Prostate gland (tissue), 2 donors: ENCODE measurements at regions not wholly inside any gene's neighbourhood (a gene's known extent, or its start where the extent isn't known, plus 50 kb on each side); places are given as distances from the start of the nearest gene placed in this dataset.

Experiments used
- DNase-seq: peaks from one replicate; pipeline ENCODE4 v3.0.0-alpha.2; 2019; ENCODE audit warnings: low spot score
- H3K27ac ChIP-seq, 2 donors: fragments of 200-600 bp; sonication (generic); 2 replicates each; pipeline ENCODE4 v1.5.1; 2017 to 2019
- H3K27me3 ChIP-seq: fragments of 200-600 bp; sonication (generic); replicated peaks from 2 replicates; pipeline ENCODE4 v1.5.1; 2019; ENCODE audit not compliant: insufficient read depth
- H3K36me3 ChIP-seq, 2 donors: fragments of 200-600 bp; sonication (generic); 1 replicate in 1 of 2; 2 replicates in 1 of 2; pipeline versions ENCODE4 v1.5.1 to v1.8.1; 2017 to 2019
- H3K4me1 ChIP-seq: fragments of 200-600 bp; sonication (generic); replicated peaks from 2 replicates; pipeline ENCODE4 v1.5.1; 2019
- H3K4me3 ChIP-seq, 2 donors: fragments of 200-600 bp; sonication (generic); 2 replicates each; pipeline ENCODE4 v1.5.1; 2017 to 2019
- H3K9me3 ChIP-seq: fragments of 200-600 bp; sonication (generic); 2 replicates; pipeline ENCODE4 v1.5.1; 2017
- POLR2A ChIP-seq: fragments of 450-650 bp; IDR thresholded peaks from one replicate; pipeline ENCODE4 v1.6.1; 2016; ENCODE audit warnings: antibody characterized with exemption, mild to moderate bottlenecking
- POLR2AphosphoS5 ChIP-seq: sonication (generic); formaldehyde crosslinking; IDR thresholded peaks from one replicate; pipeline ENCODE4 v1.6.1; 2017; ENCODE audit warnings: antibody characterized with exemption
- WGBS: methylation state at CpG from one replicate; pipeline ENCODE4 v1.1.5; 2018; 5-methylcytosine and 5-hydroxymethylcytosine counted together
- intact Hi-C: fragments of 100-400 bp; cut with DNase I; formaldehyde crosslinking; loops from one replicate; pipeline ENCODE4 v1.14.2; 2022
- TF ChIP-seq, protein P1 (sequence below), 4 experiments: fragments of 200-600 bp in 2 of 4; fragments of 450-650 bp in 2 of 4; sonication (generic) in 2 of 4; IDR thresholded peaks; 1 replicate in 3 of 4; 2 replicates in 1 of 4; pipeline ENCODE4 v1.5.1; 2016 to 2019; ENCODE audit warnings: antibody characterized with exemption in 4 of 4, mild to moderate bottlenecking in 2 of 4, moderate library complexity in 2 of 4

DNA sequence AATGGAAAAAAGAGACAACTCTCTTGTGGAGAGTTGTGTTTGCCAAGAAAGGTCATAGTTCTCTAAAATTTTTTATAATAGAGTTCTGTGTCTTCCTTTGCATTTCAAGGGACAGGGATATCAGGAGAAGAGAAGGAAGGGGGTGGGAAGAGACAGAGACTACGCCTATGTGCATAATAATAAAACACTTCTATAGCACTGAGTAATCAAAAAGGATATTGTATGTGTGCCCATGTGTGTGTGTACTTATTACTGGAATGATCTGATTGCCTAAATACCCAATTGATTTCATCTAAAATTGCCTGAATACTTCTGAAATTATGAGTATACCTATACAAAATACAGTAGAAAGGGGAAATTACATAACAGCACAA, 803.7 kb upstream of the ACVR2A start:
- DNase-seq, result no peak
- Histone ChIP-seq H3K4me3 (no peak overlapping the region), H3K36me3 (no peaks in the 10 kb centered on the region), H3K27ac (no peak overlapping the region), H3K27me3 (no peaks in the 10 kb centered on the region), H3K4me1 (no peaks in the 10 kb centered on the region), H3K9me3 (no peaks in the 10 kb centered on the region)
- TF ChIP-seq, protein P1, sequence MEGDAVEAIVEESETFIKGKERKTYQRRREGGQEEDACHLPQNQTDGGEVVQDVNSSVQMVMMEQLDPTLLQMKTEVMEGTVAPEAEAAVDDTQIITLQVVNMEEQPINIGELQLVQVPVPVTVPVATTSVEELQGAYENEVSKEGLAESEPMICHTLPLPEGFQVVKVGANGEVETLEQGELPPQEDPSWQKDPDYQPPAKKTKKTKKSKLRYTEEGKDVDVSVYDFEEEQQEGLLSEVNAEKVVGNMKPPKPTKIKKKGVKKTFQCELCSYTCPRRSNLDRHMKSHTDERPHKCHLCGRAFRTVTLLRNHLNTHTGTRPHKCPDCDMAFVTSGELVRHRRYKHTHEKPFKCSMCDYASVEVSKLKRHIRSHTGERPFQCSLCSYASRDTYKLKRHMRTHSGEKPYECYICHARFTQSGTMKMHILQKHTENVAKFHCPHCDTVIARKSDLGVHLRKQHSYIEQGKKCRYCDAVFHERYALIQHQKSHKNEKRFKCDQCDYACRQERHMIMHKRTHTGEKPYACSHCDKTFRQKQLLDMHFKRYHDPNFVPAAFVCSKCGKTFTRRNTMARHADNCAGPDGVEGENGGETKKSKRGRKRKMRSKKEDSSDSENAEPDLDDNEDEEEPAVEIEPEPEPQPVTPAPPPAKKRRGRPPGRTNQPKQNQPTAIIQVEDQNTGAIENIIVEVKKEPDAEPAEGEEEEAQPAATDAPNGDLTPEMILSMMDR (IDR thresholded peaks at IDR 0.05), result no peak
- no peak for TF ChIP-seq POLR2AphosphoS5
- TF ChIP-seq POLR2A, result no peak
- WGBS, result 88% methylated on average over 1 of the region's 1 CpG
- intact Hi-C loops, result loop anchor here (10.0 kb wide), 1 partner anchor 306 kb away; no protein-coding TSS in a partner anchor

DNA sequence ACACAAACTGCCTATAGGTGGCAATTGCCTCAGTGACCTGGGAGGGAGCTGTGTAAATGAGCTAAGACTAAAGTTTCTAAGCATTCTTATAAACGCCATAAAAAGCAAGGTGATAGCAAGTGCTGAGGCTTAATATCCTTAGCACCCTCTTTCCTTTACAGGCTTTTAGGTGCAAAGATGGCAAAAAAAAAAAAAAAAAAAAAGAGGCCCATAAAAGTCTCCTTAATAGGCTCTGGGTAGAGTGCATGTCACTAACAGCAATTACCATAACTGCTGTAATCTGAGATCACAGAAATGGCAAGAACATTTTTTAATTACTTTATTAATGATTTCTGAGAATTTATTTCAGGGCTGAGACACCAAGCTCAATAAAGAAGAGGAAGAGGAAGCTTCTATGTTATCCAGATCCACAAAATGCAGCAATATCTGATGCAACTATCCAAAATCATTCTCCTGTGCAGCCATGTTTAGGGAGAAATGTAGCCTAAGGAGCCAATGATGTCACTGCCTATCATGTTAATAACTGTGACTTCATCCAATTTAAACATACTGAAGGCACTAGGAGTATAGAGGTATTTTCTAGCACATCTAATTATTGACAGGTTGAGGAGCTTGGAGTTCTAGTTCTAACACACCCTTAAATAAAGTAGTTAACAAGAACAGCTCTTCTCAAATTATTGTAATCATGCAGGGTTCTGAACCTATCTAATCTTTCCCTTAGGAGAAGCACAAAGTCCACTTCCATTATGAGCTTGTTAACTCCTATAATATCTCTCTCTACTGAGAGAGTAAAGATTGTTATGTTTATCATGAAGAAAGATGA, 804.3 kb upstream of the ACVR2A start:
- H3K27me3 ChIP-seq, result no peaks in the 10 kb centered on the region
- TF ChIP-seq POLR2A (no peak), POLR2AphosphoS5 (no peak)
- TF ChIP-seq, protein P1 (IDR thresholded peaks at IDR 0.05), result no peak
- no peak overlapping the region for H3K27ac ChIP-seq
- intact Hi-C loops, result loop anchor here (10.0 kb wide), 1 partner anchor 306 kb away; no protein-coding TSS in a partner anchor
- no peaks in the 10 kb centered on the region for H3K9me3 ChIP-seq
- H3K36me3 ChIP-seq, result no peaks in the 10 kb centered on the region
- WGBS, result 86% methylated on average over 1 of the region's 1 CpG
- no peak overlapping the region for H3K4me3 ChIP-seq
- H3K4me1 ChIP-seq, result no peaks in the 10 kb centered on the region
- no peak for DNase-seq

DNA sequence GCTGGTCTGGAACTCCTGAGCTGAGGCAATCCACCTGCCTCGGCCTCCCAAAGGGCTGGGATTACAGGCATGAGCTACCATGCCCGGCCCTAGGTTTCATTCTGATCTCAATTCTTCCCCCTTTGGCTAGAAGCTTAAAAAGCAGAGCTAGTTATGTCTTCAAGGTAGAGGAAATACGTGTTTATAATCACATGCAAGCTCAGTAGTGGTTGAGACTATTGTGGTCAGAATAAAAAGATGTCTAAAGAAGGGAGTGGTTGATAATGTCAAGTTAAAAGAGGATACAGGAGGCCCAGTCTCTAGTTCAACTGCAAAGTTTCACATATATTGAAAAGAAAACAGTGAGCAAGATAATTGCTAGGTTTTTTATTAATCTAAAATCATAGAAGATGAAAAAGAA, 807.8 kb upstream of the ACVR2A start:
- WGBS, result 96% methylated on average over 3 of the region's 3 CpGs
- no peak for TF ChIP-seq POLR2AphosphoS5
- TF ChIP-seq, protein P1 (IDR thresholded peaks at IDR 0.05), result no peak
- no peak for TF ChIP-seq POLR2A
- no peak overlapping the region for H3K27ac ChIP-seq

DNA sequence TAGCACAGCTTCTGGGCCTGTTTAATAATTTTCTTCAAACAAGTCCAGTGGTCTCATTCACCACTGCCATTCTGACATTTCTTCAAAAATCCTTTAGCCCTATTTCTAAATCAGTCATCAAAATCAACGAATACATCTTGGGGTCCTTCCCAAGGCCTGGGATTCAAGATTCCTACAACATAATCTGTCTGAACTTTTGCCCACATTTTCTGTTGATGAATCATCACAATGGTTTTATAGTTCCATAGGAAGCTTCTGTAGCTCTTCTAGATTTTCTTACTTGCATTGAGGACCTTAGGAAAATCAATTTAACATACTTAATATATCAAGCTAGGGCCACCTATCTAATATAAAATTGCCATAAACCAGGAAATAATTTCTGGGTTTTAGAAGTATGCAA, 811.8 kb upstream of the ACVR2A start:
- 56% methylated on average over 1 of the region's 1 CpG for WGBS
- H3K4me1 ChIP-seq, result no peaks in the 10 kb centered on the region
- intact Hi-C loops, result loop anchor here (10.0 kb wide), 1 partner anchor 872 kb away; no protein-coding TSS in a partner anchor

More for the DNA sequence above, 807.8 kb upstream of the ACVR2A start:
- H3K4me3 ChIP-seq, result no peak overlapping the region
- H3K4me1 ChIP-seq, result no peaks in the 10 kb centered on the region
- no peaks in the 10 kb centered on the region for H3K9me3 ChIP-seq
- intact Hi-C loops, result loop anchor here (10.0 kb wide), 1 partner anchor 868 kb away; no protein-coding TSS in a partner anchor
- no peak for DNase-seq
- no peaks in the 10 kb centered on the region for H3K27me3 ChIP-seq
- H3K36me3 ChIP-seq, result no peaks in the 10 kb centered on the region

More for the DNA sequence above, 811.8 kb upstream of the ACVR2A start:
- H3K9me3 ChIP-seq, result no peaks in the 10 kb centered on the region
- no peaks in the 10 kb centered on the region for H3K27me3 ChIP-seq
- no peak for DNase-seq
- H3K27ac ChIP-seq, result no peak overlapping the region
- no peak for TF ChIP-seq POLR2A
- no peak for TF ChIP-seq POLR2AphosphoS5
- TF ChIP-seq, protein P1 (IDR thresholded peaks at IDR 0.05), result no peak
- H3K36me3 ChIP-seq, result no peaks in the 10 kb centered on the region
- H3K4me3 ChIP-seq, result no peak overlapping the region
